Spleen (tissue), 11 donors: ENCODE measurements at regions not wholly inside any gene's neighbourhood (a gene's known extent, or its start where the extent isn't known, plus 50 kb on each side); places are given as distances from the start of the nearest gene placed in this dataset.

Experiments used
- DNase-seq: peaks from one replicate; pipeline ENCODE4 v3.0.0-alpha.2; 2020
- H3K27ac ChIP-seq, 8 donors: fragments of 200-600 bp; sonication (generic) in 7 of 8; 1 replicate in 4 of 8; 2 replicates in 4 of 8; pipeline versions ENCODE4 v1.5.0 to v1.8.0; 2016 to 2021; ENCODE audit warnings: inconsistent platforms in 4 of 8, mild to moderate bottlenecking in 4 of 8, moderate library complexity in 1 of 8
- H3K27me3 ChIP-seq, 7 donors: fragments of 200-600 bp; sonication (generic) in 6 of 7; replicated peaks in 1 of 7; 1 replicate in 4 of 7; 2 replicates in 3 of 7; pipeline versions ENCODE4 v1.5.0 to v1.8.0; 2016 to 2021; ENCODE audit warnings: inconsistent platforms in 3 of 7, mild to moderate bottlenecking in 1 of 7
- H3K36me3 ChIP-seq, 6 donors: fragments of 200-600 bp; sonication (generic) in 5 of 6; 1 replicate in 4 of 6; 2 replicates in 2 of 6; pipeline versions ENCODE4 v1.5.0 to v1.8.0; 2016 to 2021; ENCODE audit warnings: inconsistent platforms in 2 of 6
- H3K4me1 ChIP-seq, 6 donors: fragments of 200-600 bp; sonication (generic) in 5 of 6; 1 replicate in 3 of 6; 2 replicates in 3 of 6; pipeline versions ENCODE4 v1.5.0 to v1.8.0; 2016 to 2021; ENCODE audit warnings: inconsistent platforms in 3 of 6
- H3K4me3 ChIP-seq, 8 donors: fragments of 200-600 bp; sonication (generic) in 7 of 8; 1 replicate in 4 of 8; 2 replicates in 4 of 8; pipeline versions ENCODE4 v1.5.0 to v1.8.0; 2016 to 2021; ENCODE audit warnings: inconsistent platforms in 4 of 8, mild to moderate bottlenecking in 4 of 8, moderate library complexity in 2 of 8
- H3K9me3 ChIP-seq, 8 donors: fragments of 200-600 bp; sonication (generic) in 7 of 8; 1 replicate in 4 of 8; 2 replicates in 4 of 8; pipeline versions ENCODE4 v1.5.0 to v1.8.0; 2016 to 2021; ENCODE audit warnings: inconsistent platforms in 4 of 8
- CTCF ChIP-seq, 11 experiments: fragments of 200-600 bp in 7 of 11; fragments of 450-650 bp in 4 of 11; sonication (generic) in 4 of 11; IDR thresholded peaks in 8 of 11; conservative IDR thresholded peaks in 3 of 11; 1 replicate in 7 of 11; 2 replicates in 4 of 11; pipeline versions ENCODE4 v1.4.0 to v1.8.0; 2016 to 2021; ENCODE audit warnings: antibody characterized with exemption in 11 of 11, inconsistent platforms in 4 of 11, mild to moderate bottlenecking in 1 of 11
- POLR2A ChIP-seq, 3 donors: fragments of 450-650 bp; IDR thresholded peaks; one replicate each; pipeline ENCODE4 v1.5.1; 2017; ENCODE audit warnings: antibody characterized with exemption in 3 of 3, mild to moderate bottlenecking in 1 of 3
- POLR2AphosphoS5 ChIP-seq, 3 donors: sonication (generic); formaldehyde crosslinking; IDR thresholded peaks; one replicate each; pipeline ENCODE4 v1.5.1; 2017; ENCODE audit warnings: antibody characterized with exemption in 3 of 3
- WGBS, 5 donors: extraction: QIAGEN DNeasy Blood & Tissue Kit in 3 of 5; methylation state at CpG; one replicate each; pipeline versions ENCODE4 v1.1.5 to v1.1.7; 2013 to 2018; 5-methylcytosine and 5-hydroxymethylcytosine counted together
- intact Hi-C: fragments of 100-400 bp; cut with DNase I; formaldehyde crosslinking; loops from one replicate; pipeline ENCODE4 v1.15.0; 2023; ENCODE audit warnings: low total_unique reads
- donor health status: healthy with polysubstance abuse.
- donor health status: DM: no; HTN: no; CAD: no; lungs with moderate emphysema.
- donor health status: DM: no; HTN: no; CAD: no.
- donor health status: Bipolar disorder and iron deficiency.
- donor health status: healthy.
- donor health status: DM: no; HTN: no; CAD: no.
- donor health status: DM: yes; HTN: yes; CAD: no.

GRCh38 chr7:108860615-108861014, 290.9 kb downstream of the DNAJB9 start:
- no peak overlapping the region for H3K4me3 ChIP-seq
- DNase-seq, result no peak
- H3K36me3 ChIP-seq, result no peaks in the 10 kb centered on the region
- no peaks in the 10 kb centered on the region for H3K27me3 ChIP-seq
- H3K9me3 ChIP-seq, result peaks cover 0 to 32% (median 13%) of the 10 kb centered on the region in 8 donors
- H3K4me1 ChIP-seq, result no peaks in the 10 kb centered on the region
- intact Hi-C loops, result no loop called here
- no peak for TF ChIP-seq POLR2AphosphoS5 (IDR thresholded peaks at IDR 0.05)
- no peak overlapping the region for H3K27ac ChIP-seq

GRCh38 chr7:108861071-108861470, 291.4 kb downstream of the DNAJB9 start:
- Histone ChIP-seq H3K9me3 (peaks cover 0 to 36% (median 14%) of the 10 kb centered on the region in 8 donors), H3K4me1 (no peaks in the 10 kb centered on the region), H3K4me3 (no peak overlapping the region), H3K27ac (no peak overlapping the region), H3K27me3 (no peaks in the 10 kb centered on the region), H3K36me3 (no peaks in the 10 kb centered on the region)
- TF ChIP-seq POLR2A (IDR thresholded peaks at IDR 0.05) (no peak), CTCF (IDR thresholded peaks at IDR 0.05 in 8 of 11, conservative IDR thresholded peaks at IDR 0.05 in 3 of 11) (no peak), POLR2AphosphoS5 (IDR thresholded peaks at IDR 0.05) (no peak)
- WGBS, 5 donors, result 71 to 96% (median 87%) methylated on average over 1 to 2 of the region's 2 CpGs
- DNase-seq, result no peak
- intact Hi-C loops, result no loop called here

GRCh38 chr7:108863227-108863848, 293.7 kb downstream of the DNAJB9 start:
- no peaks in the 10 kb centered on the region for H3K4me1 ChIP-seq
- H3K27me3 ChIP-seq, result no peaks in the 10 kb centered on the region
- WGBS, 5 donors, result 74 to 86% (median 84%) methylated on average over 5 to 9 of the region's 9 CpGs
- intact Hi-C loops, result no loop called here
- no peak overlapping the region for H3K4me3 ChIP-seq
- TF ChIP-seq POLR2A (IDR thresholded peaks at IDR 0.05) (no peak), POLR2AphosphoS5 (IDR thresholded peaks at IDR 0.05) (no peak)
- peaks cover 0 to 39% (median 14%) of the 10 kb centered on the region in 8 donors for H3K9me3 ChIP-seq
- H3K36me3 ChIP-seq, result no peaks in the 10 kb centered on the region
- H3K27ac ChIP-seq, result no peak overlapping the region
- no peak for DNase-seq

- Histone ChIP-seq H3K27ac (no peak overlapping the region), H3K4me1 (no peaks in the 10 kb centered on the region), H3K27me3 (no peaks in the 10 kb centered on the region), H3K36me3 (no peaks in the 10 kb centered on the region), H3K9me3 (peaks cover 0 to 53% (median 22%) of the 10 kb centered on the region in 8 donors), H3K4me3 (no peak overlapping the region)
- no peak for DNase-seq
- intact Hi-C loops, result no loop called here
- TF ChIP-seq CTCF (IDR thresholded peaks at IDR 0.05 in 8 of 11, conservative IDR thresholded peaks at IDR 0.05 in 3 of 11) (no peak), POLR2A (IDR thresholded peaks at IDR 0.05) (no peak), POLR2AphosphoS5 (IDR thresholded peaks at IDR 0.05) (no peak)
- WGBS, 5 donors, result 66 to 79% (median 70%) methylated on average over 1 of the region's 1 CpG
Observed at GRCh38 chr7:108869070-108869469, 299.4 kb downstream of the DNAJB9 start.

- H3K27ac ChIP-seq, result no peak overlapping the region
- no peak for DNase-seq
- intact Hi-C loops, result no loop called here
- no peaks in the 10 kb centered on the region for H3K36me3 ChIP-seq
- TF ChIP-seq CTCF (IDR thresholded peaks at IDR 0.05 in 8 of 11, conservative IDR thresholded peaks at IDR 0.05 in 3 of 11) (no peak), POLR2AphosphoS5 (IDR thresholded peaks at IDR 0.05) (no peak), POLR2A (IDR thresholded peaks at IDR 0.05) (no peak)
- no peaks in the 10 kb centered on the region for H3K27me3 ChIP-seq
- H3K9me3 ChIP-seq, result peaks cover 0 to 63% (median 48%) of the 10 kb centered on the region in 8 donors
- H3K4me3 ChIP-seq, result no peak overlapping the region
- no peaks in the 10 kb centered on the region for H3K4me1 ChIP-seq
- 54 to 64% (median 61%) methylated on average over 4 of the region's 4 CpGs for WGBS, 5 donors
Observed at GRCh38 chr7:108875139-108875538, 305.5 kb downstream of the DNAJB9 start.
